GM12872 (cell line): ENCODE measurements at regions not wholly inside any gene's neighbourhood (a gene's known extent, or its start where the extent isn't known, plus 50 kb on each side); places are given as distances from the start of the nearest gene placed in this dataset.

Experiments
- CTCF ChIP-seq: IDR thresholded peaks from 3 replicates; pipeline ENCODE4 v1.5.1; 2011; ENCODE audit warnings: low read depth, mild to moderate bottlenecking, low read length, moderate library complexity; ENCODE audit not compliant: insufficient read depth

- TF ChIP-seq CTCF: no peak
These were observed 212.5 kb downstream of the NPHP4 start for GRCh38 chr1:5779608-5780323.

- no peak for TF ChIP-seq CTCF
These were observed 216.1 kb downstream of the NPHP4 start for GRCh38 chr1:5776035-5776550.

GRCh38 chr1:5774019-5774418 is 218.2 kb downstream of the NPHP4 start:
- TF ChIP-seq CTCF: no peak

GRCh38 chr1:5771788-5772187 is 220.4 kb downstream of the NPHP4 start:
- TF ChIP-seq CTCF: no peak

DNA sequence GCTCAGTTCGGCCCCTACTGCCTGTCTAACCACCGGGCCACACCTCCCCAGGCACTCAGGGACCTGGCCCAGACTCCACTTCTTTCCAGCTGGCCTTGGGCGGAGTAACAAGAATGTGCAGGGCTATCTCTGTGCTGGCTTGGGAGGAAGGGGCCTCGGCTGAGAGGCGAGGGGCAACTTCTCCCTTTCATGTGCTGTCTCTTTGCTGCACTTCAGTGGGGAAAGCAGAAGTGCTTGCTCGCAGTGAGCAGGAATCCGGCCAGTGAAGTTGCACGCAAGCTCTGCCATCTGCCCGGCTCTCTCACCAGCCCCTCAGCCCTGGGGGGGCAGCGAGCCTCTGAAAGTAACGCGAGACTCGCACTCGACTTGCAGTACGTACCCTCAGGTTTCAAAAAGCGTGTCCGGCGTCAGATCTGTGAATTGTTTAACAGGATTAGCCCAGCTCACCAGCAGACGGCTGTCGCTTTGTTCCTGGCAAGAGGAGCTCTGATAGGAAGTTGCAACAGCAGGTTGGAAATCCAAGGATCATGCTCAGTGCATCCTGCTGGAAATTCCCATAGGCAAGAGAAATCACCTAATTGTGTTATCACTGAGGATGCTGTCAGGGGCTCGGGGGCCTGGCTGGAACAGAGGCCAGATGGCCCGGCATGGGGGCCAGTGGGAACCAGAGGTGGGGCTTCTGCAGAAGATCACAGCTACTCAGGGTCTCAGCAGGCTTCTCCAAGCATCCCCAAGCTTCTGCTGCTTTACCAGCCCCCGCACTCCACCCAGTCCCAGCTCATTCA is 221.1 kb downstream of the NPHP4 start:
- no peak for TF ChIP-seq CTCF

DNA sequence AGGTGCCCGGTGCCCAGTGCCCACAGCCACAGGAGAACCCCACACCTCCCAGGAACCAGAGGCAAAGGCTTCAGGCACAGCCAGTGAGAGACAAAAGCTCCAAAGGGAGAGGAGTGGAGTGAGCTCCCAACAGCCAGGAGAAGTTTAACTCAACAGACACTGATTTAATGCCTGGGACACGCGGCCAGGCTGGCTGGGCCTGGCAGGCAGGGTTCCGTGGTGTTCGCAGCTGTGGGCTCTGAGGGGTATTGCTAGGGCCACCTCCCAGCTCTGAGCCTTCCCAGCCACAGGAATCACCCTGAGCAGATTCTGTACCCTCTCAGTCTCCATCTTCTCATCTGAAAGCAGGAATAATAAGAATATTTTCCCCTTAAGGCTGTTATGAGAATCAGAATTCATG is 222.5 kb downstream of the NPHP4 start:
- no peak for TF ChIP-seq CTCF

- TF ChIP-seq CTCF: no peak
These were observed 223.1 kb downstream of the NPHP4 start for GRCh38 chr1:5769146-5769545.
